ENCODE measurements at regions not wholly inside any gene's neighbourhood (a gene's known extent, or its start where the extent isn't known, plus 50 kb on each side); places are given as distances from the start of the nearest gene placed in this dataset.
"Not testable (repeated sequence)": the region's sequence is repeated elsewhere in the genome, so short reads cannot be mapped to it uniquely, and the experiment has no call there.

DNA sequence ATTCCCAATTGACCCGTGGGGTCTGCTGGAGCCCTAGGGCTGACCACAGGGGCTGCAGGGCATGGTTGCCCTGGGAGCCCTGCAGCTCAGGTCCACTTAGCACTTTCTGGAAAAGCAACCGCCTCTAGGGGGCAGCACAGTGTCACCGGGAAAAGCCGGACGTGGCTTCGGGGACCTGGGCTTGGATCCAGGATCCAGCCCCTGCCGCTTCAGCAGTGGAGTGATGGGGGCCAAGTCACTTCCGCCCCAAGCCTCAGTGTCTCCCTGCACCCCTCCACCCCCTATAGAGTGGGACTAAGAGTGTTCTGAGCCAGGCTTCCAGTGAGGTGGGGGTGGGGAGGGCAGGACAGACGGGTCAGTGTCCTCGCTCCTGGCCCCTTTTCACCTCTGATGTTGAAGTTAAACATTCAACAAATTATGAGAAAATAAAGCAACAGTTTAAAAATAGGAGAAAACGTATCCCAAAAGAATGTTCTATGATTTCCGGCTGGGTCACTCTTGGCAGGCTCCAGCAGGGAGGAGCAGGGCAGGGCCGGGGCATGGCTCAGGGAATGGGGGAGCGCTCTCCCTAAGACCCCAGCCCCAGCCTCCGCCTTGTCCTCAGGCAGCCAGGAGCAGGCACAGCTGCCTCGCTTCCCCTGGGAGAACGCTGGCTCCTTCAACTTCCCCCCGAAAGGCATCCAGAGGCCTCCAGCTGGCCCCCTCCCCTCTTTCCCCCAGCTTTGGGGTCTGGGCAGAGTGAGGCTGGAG is 96.5 kb upstream of the FGF3 start:
- POLR2A ChIA-PET = no interaction called here
- peak; percentile 81 for DNase-seq (ENCODE audit: extremely low spot score)
- TF ChIP-seq ELF4 (IDR thresholded peaks at IDR 0.05) = no peak
- no peak for TF ChIP-seq FOXA1 (IDR thresholded peaks at IDR 0.05)
- no peak for TF ChIP-seq ARNT (IDR thresholded peaks at IDR 0.05)
- TF ChIP-seq TARDBP (IDR thresholded peaks at IDR 0.05) = no peak
- TF ChIP-seq L3MBTL2 (conservative IDR thresholded peaks at IDR 0.05) = no peak
- TF ChIP-seq BHLHE40 (IDR thresholded peaks at IDR 0.05; ENCODE audit: borderline replicate concordance) = no peak
- no peak for TF ChIP-seq ZNF384 (IDR thresholded peaks at IDR 0.05)
- no peak for TF ChIP-seq SP1 (IDR thresholded peaks at IDR 0.05)
- no peak for TF ChIP-seq SUZ12 (IDR thresholded peaks at IDR 0.05)
- TF ChIP-seq FOXK2 (IDR thresholded peaks at IDR 0.05) = no peak
- TF ChIP-seq CTBP1 (IDR thresholded peaks at IDR 0.05; ENCODE audit: borderline replicate concordance) = no peak
- no peak for TF ChIP-seq HDGF (IDR thresholded peaks at IDR 0.05; ENCODE audit: borderline replicate concordance)
- no peak for TF ChIP-seq LEF1 (IDR thresholded peaks at IDR 0.05; ENCODE audit: borderline replicate concordance)
- TF ChIP-seq, protein P1, sequence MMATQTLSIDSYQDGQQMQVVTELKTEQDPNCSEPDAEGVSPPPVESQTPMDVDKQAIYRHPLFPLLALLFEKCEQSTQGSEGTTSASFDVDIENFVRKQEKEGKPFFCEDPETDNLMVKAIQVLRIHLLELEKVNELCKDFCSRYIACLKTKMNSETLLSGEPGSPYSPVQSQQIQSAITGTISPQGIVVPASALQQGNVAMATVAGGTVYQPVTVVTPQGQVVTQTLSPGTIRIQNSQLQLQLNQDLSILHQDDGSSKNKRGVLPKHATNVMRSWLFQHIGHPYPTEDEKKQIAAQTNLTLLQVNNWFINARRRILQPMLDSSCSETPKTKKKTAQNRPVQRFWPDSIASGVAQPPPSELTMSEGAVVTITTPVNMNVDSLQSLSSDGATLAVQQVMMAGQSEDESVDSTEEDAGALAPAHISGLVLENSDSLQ (IDR thresholded peaks at IDR 0.05) = no peak
- no peak for TF ChIP-seq NFRKB (IDR thresholded peaks at IDR 0.05)
- no peak for TF ChIP-seq FOXM1 (IDR thresholded peaks at IDR 0.05; ENCODE audit: borderline replicate concordance)
- CTCF ChIA-PET = interaction anchor here (0.6 to 1.1 kb wide), 5 partner anchors 8 to 252 kb away, joined by 3 to 4 read pairs (median 3); no protein-coding TSS in a partner anchor

DNA sequence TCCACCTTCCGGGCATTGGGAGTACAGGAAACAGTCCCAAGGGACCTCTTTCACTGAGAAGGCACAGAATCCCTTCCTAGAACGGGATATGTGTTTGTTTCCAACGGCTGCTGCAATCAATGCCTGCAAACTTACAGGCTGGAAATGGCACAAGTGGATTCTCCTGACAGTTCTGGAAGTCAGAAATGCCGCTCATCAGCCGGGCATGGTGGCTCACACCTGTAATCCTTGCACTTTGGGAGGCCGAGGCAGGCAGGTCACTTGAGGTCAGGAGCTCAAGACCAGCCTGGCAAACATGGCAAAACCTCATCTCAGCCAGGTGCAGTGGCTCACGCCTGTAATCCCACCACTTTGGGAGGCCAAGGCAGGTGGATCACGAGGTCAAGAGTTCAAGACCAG is 97.0 kb upstream of the FGF3 start:
- POLR2A ChIA-PET; CTCF ChIA-PET; DNase-seq (ENCODE audit: extremely low spot score): not testable (repeated sequence)

DNA sequence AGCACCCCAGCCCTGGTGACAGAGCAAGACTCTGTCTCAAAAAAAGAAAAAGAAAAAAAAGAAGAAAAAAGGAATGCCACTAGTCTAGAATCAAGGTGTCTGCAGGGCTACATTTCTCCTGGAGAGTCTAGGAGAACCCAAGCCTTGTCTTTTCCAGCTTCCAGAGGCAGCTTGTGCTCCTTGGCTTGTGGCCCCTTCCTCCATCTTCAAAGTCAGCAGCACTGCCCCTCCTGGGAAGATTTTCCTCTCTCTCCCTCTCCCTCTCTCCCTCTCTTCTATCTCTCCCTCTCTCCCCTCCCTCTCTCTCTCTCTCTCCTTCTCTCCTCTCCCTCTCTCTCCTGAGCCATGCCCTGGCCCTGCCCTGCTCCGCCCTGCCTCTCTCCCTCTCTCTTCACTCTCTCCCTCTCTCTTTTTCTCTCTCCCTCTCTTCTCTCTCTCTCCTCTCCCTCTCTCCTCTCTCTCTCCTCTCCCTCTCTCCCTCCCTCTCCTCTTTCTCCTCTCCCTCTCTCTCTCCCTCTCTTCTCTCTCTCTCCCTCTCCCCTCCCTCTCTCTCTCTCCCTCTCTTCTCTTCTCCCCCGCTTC is 97.7 kb upstream of the FGF3 start:
- DNase-seq (ENCODE audit: extremely low spot score) = no peak
- ChIA-PET CTCF (no interaction called here), POLR2A (no interaction called here)
- TF ChIP-seq ZNF384 (IDR thresholded peaks at IDR 0.05) = no peak
- TF ChIP-seq FOXM1 (IDR thresholded peaks at IDR 0.05; ENCODE audit: borderline replicate concordance) = no peak
- TF ChIP-seq BHLHE40 (IDR thresholded peaks at IDR 0.05; ENCODE audit: borderline replicate concordance) = no peak
- TF ChIP-seq LEF1 (IDR thresholded peaks at IDR 0.05; ENCODE audit: borderline replicate concordance) = no peak
- no peak for TF ChIP-seq TARDBP (IDR thresholded peaks at IDR 0.05)
- TF ChIP-seq SP1 (IDR thresholded peaks at IDR 0.05) = no peak
- TF ChIP-seq, protein P1 (IDR thresholded peaks at IDR 0.05) = no peak
- no peak for TF ChIP-seq FOXA1 (IDR thresholded peaks at IDR 0.05)
- TF ChIP-seq SUZ12 (IDR thresholded peaks at IDR 0.05) = no peak
- no peak for TF ChIP-seq CTBP1 (IDR thresholded peaks at IDR 0.05; ENCODE audit: borderline replicate concordance)

DNA sequence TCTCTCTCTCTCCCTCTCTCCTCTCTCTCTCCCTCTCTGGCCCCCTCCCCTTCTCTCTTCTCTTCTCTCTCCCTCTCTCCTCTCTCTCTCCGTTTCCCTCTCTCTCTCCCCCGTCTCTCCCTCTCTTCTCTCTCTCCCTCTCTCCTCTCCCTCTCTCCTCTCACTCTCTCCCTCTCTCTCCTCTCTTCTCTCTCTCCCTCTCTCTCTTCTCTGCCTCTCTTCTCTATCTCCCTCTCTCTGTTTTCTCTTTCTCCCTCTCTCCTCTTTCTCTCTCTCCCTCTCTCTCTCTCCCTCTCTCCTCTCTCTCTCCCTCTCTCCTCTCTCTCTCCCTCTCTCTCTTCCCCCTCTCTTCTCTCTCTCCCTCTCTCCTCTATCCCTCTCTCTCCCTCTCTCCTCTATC is 98.3 kb upstream of the FGF3 start:
- no peak for DNase-seq (ENCODE audit: extremely low spot score)
- ChIA-PET CTCF (interaction anchor here (1.1 to 1.7 kb wide), 2 partner anchors 270 to 275 kb away, joined by 3 to 7 read pairs; no protein-coding TSS in a partner anchor), POLR2A (no interaction called here)
- TF ChIP-seq TARDBP (IDR thresholded peaks at IDR 0.05) (no peak), L3MBTL2 (conservative IDR thresholded peaks at IDR 0.05) (no peak), ZNF384 (IDR thresholded peaks at IDR 0.05) (no peak), SP1 (IDR thresholded peaks at IDR 0.05) (no peak), ARNT (IDR thresholded peaks at IDR 0.05) (no peak), FOXA1 (IDR thresholded peaks at IDR 0.05) (no peak), ELF4 (IDR thresholded peaks at IDR 0.05) (no peak), FOXK2 (IDR thresholded peaks at IDR 0.05) (no peak), CTBP1 (IDR thresholded peaks at IDR 0.05; ENCODE audit: borderline replicate concordance) (no peak), FOXM1 (IDR thresholded peaks at IDR 0.05; ENCODE audit: borderline replicate concordance) (no peak), HDGF (IDR thresholded peaks at IDR 0.05; ENCODE audit: borderline replicate concordance) (no peak), LEF1 (IDR thresholded peaks at IDR 0.05; ENCODE audit: borderline replicate concordance) (no peak), SUZ12 (IDR thresholded peaks at IDR 0.05) (no peak), BHLHE40 (IDR thresholded peaks at IDR 0.05; ENCODE audit: borderline replicate concordance) (no peak), NFRKB (IDR thresholded peaks at IDR 0.05) (no peak)
- TF ChIP-seq, protein P1 (IDR thresholded peaks at IDR 0.05) = no peak

DNA sequence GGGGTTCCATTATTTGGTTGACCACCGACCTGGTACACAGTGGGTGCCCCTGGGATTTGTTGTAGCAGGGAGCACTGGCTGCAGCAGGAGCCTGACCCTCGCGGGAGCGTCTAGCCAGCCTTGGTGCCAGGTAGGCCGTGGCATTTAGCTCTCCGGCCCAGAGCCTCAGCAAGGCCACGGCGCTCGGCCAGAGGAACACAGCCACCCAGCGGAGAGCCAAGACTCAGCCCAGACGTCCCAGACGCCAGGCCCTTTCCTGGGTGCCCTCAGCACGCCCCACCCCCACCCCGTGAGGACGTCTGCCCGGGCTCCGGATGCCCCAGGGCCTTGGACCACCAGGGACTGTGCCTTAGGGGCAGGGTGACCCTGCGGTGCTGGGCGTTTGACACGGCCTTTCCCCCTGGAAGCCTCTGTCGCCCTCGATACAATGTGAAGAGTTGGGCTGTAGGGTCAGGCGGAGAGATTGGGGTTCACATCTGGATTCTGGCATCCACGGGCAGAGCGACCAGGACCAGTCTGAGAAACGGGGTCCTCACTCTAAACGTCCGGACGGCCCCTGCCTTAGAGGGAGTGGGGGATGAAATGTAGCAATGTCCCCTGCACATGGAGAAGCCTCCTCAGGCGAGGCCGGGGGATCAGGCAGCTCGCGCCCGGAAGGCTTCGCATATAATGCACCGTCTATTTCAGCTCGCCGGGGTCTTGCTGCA is 99.2 kb upstream of the FGF3 start:
- POLR2A ChIA-PET = no interaction called here
- TF ChIP-seq BHLHE40 (IDR thresholded peaks at IDR 0.05; ENCODE audit: borderline replicate concordance) (no peak), ELF4 (IDR thresholded peaks at IDR 0.05) (no peak), HDGF (IDR thresholded peaks at IDR 0.05; ENCODE audit: borderline replicate concordance) (no peak), TARDBP (IDR thresholded peaks at IDR 0.05) (no peak), ARNT (IDR thresholded peaks at IDR 0.05) (no peak), SUZ12 (IDR thresholded peaks at IDR 0.05) (no peak), FOXM1 (IDR thresholded peaks at IDR 0.05; ENCODE audit: borderline replicate concordance) (no peak), FOXK2 (IDR thresholded peaks at IDR 0.05) (no peak), CTBP1 (IDR thresholded peaks at IDR 0.05; ENCODE audit: borderline replicate concordance) (no peak), ZNF384 (IDR thresholded peaks at IDR 0.05) (no peak), SP1 (IDR thresholded peaks at IDR 0.05) (no peak), FOXA1 (IDR thresholded peaks at IDR 0.05) (no peak), L3MBTL2 (conservative IDR thresholded peaks at IDR 0.05) (no peak), NFRKB (IDR thresholded peaks at IDR 0.05) (no peak), LEF1 (IDR thresholded peaks at IDR 0.05; ENCODE audit: borderline replicate concordance) (no peak)
- TF ChIP-seq, protein P1 (IDR thresholded peaks at IDR 0.05) = no peak
- CTCF ChIA-PET = interaction anchor here (0.6 to 1.7 kb wide), 7 partner anchors 11 to 274 kb away, joined by 3 to 7 read pairs (median 4); no protein-coding TSS in a partner anchor
- no peak for DNase-seq (ENCODE audit: extremely low spot score)
